ENCODE measurements at regions not wholly inside any gene's neighbourhood (a gene's known extent, or its start where the extent isn't known, plus 50 kb on each side); places are given as distances from the start of the nearest gene placed in this dataset.

DNA sequence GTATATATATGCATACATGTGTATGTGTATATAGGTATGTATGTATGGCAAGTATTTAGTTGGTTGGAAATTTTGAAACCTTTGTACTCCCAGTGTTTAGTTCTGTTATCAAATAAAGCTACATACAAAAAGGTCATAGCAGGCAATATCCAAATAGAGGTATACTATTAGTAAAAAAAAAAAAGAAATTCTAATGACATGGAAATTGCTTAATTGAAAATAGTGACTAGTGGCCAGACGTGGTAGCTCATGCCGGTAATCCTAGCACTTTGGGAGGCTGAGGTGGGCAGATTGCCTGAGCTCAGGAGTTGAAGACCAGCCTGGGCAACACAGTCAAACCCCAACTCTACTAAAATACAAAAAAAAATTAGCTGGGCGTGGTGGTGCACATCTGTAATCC is 351.6 kb upstream of the NR5A2 start:
- DNase-seq: no peak

GRCh38 chr1:199678771-199679170 is 348.7 kb upstream of the NR5A2 start:
- DNase-seq: no peak

DNA sequence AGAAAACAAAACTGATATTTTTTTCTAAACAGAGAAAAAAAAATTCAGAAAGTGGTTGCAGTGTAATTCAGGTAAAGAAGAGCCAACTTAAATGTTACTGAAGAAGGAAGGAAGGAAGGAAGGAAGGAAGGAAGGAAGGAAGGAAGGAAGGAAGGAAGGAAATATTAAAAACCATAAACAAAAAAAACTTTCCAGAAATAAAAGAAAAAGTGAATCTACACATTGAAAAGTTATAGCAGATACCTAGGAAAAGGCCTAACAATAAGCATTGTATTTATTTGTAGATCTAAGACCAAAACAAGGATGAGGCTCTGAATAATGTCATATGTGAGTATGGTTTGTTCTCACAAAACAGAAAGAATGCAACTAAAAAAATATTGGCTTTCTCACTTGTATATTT is 345.4 kb upstream of the NR5A2 start:
- no peak for DNase-seq

DNA sequence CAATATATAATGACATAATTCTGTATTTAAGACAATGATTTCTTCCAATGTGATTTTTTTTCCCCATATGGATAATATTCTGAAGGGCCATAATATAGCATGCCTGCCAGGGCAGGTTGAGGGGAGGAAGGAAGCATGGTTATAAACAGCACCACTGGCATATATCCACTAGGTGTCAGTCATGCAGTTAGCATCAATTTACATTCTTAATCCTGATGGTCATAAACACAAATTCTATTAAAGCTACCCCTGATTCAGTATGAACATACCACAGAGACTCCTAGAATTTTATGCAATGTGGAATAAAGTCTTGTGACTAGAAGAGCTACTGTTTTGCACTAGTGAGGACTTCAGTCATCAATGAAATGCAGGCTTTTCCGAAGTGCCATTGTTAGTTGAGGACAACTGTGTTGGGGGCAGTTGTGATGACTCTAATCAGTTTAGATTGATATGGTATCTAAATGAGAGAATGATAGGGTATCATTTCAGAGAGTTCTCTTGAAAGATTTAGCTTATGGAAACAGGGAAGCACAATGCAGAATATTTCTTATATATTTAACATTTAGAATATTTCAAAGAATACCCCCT is 342.7 kb upstream of the NR5A2 start:
- DNase-seq: no peak

GRCh38 chr1:199685369-199685768 is 342.1 kb upstream of the NR5A2 start:
- DNase-seq: no peak

DNA sequence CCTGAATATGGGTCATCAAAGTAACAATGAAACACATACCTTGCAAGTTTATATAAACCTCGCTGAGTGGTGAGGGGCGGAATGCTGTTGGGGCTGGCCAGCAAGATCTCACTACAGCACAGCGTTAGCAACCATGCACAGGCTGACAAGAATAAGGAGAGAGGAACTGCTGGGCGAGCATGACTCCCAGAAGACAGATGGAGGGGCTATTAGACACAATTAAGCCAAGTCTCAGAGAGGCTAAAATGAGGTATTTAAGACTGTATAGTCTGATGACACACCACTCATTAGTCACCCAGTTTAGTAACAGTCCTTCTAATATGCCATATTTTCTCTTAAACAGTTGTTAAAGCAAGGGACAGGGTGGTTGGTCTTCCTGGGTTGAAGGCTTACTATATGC is 340.2 kb upstream of the NR5A2 start:
- no peak for DNase-seq

GRCh38 chr1:199688133-199688676 is 339.3 kb upstream of the NR5A2 start:
- DNase-seq: no peak

GRCh38 chr1:199688774-199689173 is 338.7 kb upstream of the NR5A2 start:
- DNase-seq: no peak

- no peak for DNase-seq
Measured at GRCh38 chr1:199690496-199690895, 337.0 kb upstream of the NR5A2 start.

- DNase-seq: no peak
Measured at GRCh38 chr1:199691540-199691939, 336.0 kb upstream of the NR5A2 start.

- no peak for DNase-seq
Measured at GRCh38 chr1:199693724-199694123, 333.8 kb upstream of the NR5A2 start.

GRCh38 chr1:199696225-199696624 is 331.3 kb upstream of the NR5A2 start:
- no peak for DNase-seq

GRCh38 chr1:199698222-199698621 is 329.3 kb upstream of the NR5A2 start:
- DNase-seq: no peak

GRCh38 chr1:199700551-199700950 is 327.0 kb upstream of the NR5A2 start:
- DNase-seq: no peak

- no peak for DNase-seq
Measured at GRCh38 chr1:199701726-199702125, 325.8 kb upstream of the NR5A2 start.

GRCh38 chr1:199704231-199704630 is 323.3 kb upstream of the NR5A2 start:
- DNase-seq: no peak

GRCh38 chr1:199705825-199706224 is 321.7 kb upstream of the NR5A2 start:
- no peak for DNase-seq

GRCh38 chr1:199706826-199707606 is 320.5 kb upstream of the NR5A2 start:
- no peak for DNase-seq

- no peak for DNase-seq
Measured at GRCh38 chr1:199710974-199711373, 316.5 kb upstream of the NR5A2 start.

GRCh38 chr1:199716729-199717128 is 310.8 kb upstream of the NR5A2 start:
- DNase-seq: no peak

DNA sequence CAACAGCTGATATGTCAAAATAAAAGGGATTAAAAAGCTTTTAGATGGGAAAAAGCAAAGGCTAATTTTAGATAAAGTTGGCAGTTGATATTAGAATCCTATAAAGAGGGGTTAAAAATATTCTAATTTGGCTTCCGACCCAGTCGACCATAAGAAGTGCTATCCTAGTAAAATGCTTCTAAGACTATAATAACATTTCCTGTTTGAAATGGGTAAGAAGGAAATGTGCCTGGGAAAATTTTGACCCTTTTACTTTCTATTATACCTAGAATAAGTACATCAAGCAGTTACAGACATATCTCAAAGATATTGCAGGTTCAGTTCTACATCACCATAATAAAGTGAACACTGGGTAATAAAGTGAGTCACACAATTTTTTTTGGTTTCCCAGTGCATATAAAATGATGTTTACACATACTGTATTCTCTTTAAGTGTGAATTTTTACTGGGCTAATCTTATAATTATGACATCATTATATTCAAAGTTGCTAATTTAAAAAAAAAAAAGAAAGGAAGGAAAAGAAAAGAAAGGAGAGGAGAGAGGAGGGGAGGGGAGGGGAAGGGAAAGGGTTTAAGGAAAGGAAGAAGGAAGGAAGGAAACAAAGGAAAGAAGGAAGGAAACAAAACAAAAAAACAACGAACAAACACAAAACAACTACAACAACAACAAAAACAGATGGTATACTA is 308.2 kb upstream of the NR5A2 start:
- DNase-seq: no peak

DNA sequence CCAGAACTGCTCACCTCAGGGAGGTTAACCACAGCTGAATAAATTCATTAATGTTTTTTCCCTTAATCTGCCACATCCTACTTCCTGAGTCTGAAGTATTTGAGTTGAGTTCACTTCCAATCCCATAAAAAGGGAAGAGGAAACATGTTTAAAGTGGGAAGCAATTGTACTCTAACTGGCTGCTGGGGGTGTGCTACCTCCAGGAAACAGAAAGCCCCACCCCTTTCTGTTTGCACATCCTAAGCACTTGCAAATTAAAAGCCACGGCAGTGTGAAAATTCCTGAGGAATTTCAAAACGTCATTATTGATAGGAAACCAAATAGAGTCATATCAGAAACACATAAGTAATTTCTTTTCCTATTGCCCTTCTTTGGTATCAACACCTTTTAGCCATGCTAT is 307.0 kb upstream of the NR5A2 start:
- no peak for DNase-seq

DNA sequence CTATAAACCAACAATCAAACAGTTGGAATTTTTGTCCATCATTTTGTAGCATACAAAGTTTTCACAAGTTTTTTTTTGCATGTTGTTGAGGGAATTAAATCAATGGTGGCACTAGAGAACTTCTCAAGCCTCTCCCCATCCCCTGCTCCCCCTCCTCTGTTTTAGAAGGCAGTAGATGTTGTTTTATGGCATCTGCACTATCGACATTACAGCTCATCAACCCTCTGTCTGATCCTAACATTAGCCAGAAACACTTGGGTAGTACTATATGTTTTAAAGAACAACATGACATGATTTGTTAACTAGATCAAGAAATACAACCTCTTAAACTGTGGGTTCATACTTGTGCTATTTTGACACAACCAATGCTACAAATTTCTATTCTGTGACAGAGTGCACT is 306.5 kb upstream of the NR5A2 start:
- no peak for DNase-seq
